ENCODE measurements at regions not wholly inside any gene's neighbourhood (a gene's known extent, or its start where the extent isn't known, plus 50 kb on each side); places are given as distances from the start of the nearest gene placed in this dataset.

- TF ChIP-seq CTCF (conservative IDR thresholded peaks at IDR 0.05; ENCODE audit: low read length), result no peak
- TF ChIP-seq EZH2phosphoT487 (IDR thresholded peaks at IDR 0.05; ENCODE audit: borderline replicate concordance, low read depth, low read length), result no peak
Observed at GRCh38 chr16:65817799-65818198, 548.7 kb upstream of the CDH5 start.
